DND-41 (cell line): ENCODE measurements at regions not wholly inside any gene's neighbourhood (a gene's known extent, or its start where the extent isn't known, plus 50 kb on each side); places are given as distances from the start of the nearest gene placed in this dataset.

Source experiments
- ATAC-seq: fragments of 200-7000 bp; cut with Tn5 transposase; 3 replicates; pipeline ENCODE4 v1.9.1; 2021; ENCODE audit warnings: low read depth; ENCODE audit not compliant: insufficient read depth
- DNase-seq: peaks from one replicate; pipeline ENCODE4 v3.0.0-alpha.2; 2020
- H2AFZ ChIP-seq: 2 replicates; pipeline ENCODE4 v1.6.0; 2012; ENCODE audit warnings: low read depth, low read length
- H3K27ac ChIP-seq: 2 replicates; pipeline ENCODE4 v1.5.1; 2012; ENCODE audit warnings: low read length, inconsistent platforms
- H3K27me3 ChIP-seq: fragments of 200-600 bp; sonication (generic); 2 replicates; pipeline ENCODE4 v1.6.0; 2012; ENCODE audit warnings: low read length, mild to moderate bottlenecking, inconsistent platforms; ENCODE audit not compliant: insufficient read depth, poor library complexity
- H3K36me3 ChIP-seq: 2 replicates; pipeline ENCODE4 v1.5.1; 2012; ENCODE audit warnings: low read length, inconsistent platforms; ENCODE audit not compliant: insufficient read depth
- H3K4me1 ChIP-seq: 2 replicates; pipeline ENCODE4 v1.5.1; 2012; ENCODE audit warnings: mild to moderate bottlenecking, low read length; ENCODE audit not compliant: insufficient read depth
- H3K4me2 ChIP-seq: 2 replicates; pipeline ENCODE4 v1.6.0; 2012; ENCODE audit warnings: mild to moderate bottlenecking, moderate library complexity, low read length, inconsistent platforms; ENCODE audit not compliant: insufficient read depth
- H3K4me3 ChIP-seq, 2 experiments: fragments of 200-600 bp in 1 of 2; shearing (Covaris generic) in 1 of 2; 2 replicates each; pipeline ENCODE4 v1.5.1; 2012 to 2016; ENCODE audit warnings: inconsistent platforms in 2 of 2, low read length in 2 of 2, mild to moderate bottlenecking in 2 of 2, low read depth in 1 of 2, moderate library complexity in 1 of 2
- H3K79me2 ChIP-seq: 2 replicates; pipeline ENCODE4 v1.6.0; 2012; ENCODE audit warnings: low read length, inconsistent platforms; ENCODE audit not compliant: insufficient read depth
- H3K9ac ChIP-seq: 2 replicates; pipeline ENCODE4 v1.6.0; 2012; ENCODE audit warnings: low read depth, mild to moderate bottlenecking, inconsistent platforms, low read length, moderate library complexity
- H3K9me3 ChIP-seq: 2 replicates; pipeline ENCODE4 v1.5.1; 2012; ENCODE audit warnings: low read length, moderate library complexity, mild to moderate bottlenecking, inconsistent platforms; ENCODE audit not compliant: insufficient read depth, severe bottlenecking
- H4K20me1 ChIP-seq: 2 replicates; pipeline ENCODE4 v1.6.0; 2012; ENCODE audit warnings: low read length; ENCODE audit not compliant: insufficient read depth
- CTCF ChIP-seq: IDR thresholded peaks from 2 replicates; pipeline ENCODE4 v1.5.1; 2012; ENCODE audit warnings: borderline replicate concordance, low read length, moderate library complexity, mild to moderate bottlenecking; ENCODE audit not compliant: poor library complexity, severe bottlenecking; ENCODE audit errors: extremely low read depth
- EZH2 ChIP-seq: IDR thresholded peaks from 3 replicates; pipeline ENCODE4 v1.6.1; 2012; ENCODE audit warnings: borderline replicate concordance, low read depth, mild to moderate bottlenecking, moderate library complexity, low read length, inconsistent platforms; ENCODE audit not compliant: severe bottlenecking

GRCh38 chr19:32130332-32130731 lies 215.1 kb upstream of the ZNF507 start:
- H3K4me1 ChIP-seq = no peaks in the 10 kb centered on the region
- ATAC-seq (no peak), DNase-seq (no peak)
- no peak overlapping the region for H3K27ac ChIP-seq
- H2AFZ ChIP-seq = no peak overlapping the region
- no peaks in the 10 kb centered on the region for H3K9me3 ChIP-seq
- no peaks in the 10 kb centered on the region for H3K27me3 ChIP-seq
- H3K4me3 ChIP-seq = no peak overlapping the region
- no peak for TF ChIP-seq CTCF
- no peak for TF ChIP-seq EZH2
- H3K4me2 ChIP-seq = no peak overlapping the region
- H4K20me1 ChIP-seq = no peaks in the 10 kb centered on the region; the same call in 1 of the 2 replicates
- H3K9ac ChIP-seq = no peak overlapping the region
- H3K36me3 ChIP-seq = no peaks in the 10 kb centered on the region
- no peaks in the 10 kb centered on the region for H3K79me2 ChIP-seq

GRCh38 chr19:32131005-32131404 lies 214.4 kb upstream of the ZNF507 start:
- no peak for TF ChIP-seq CTCF
- TF ChIP-seq EZH2 = no peak
- no peak overlapping the region for H3K27ac ChIP-seq
- H3K9ac ChIP-seq = no peak overlapping the region
- no peak overlapping the region for H3K4me2 ChIP-seq
- no peak overlapping the region for H2AFZ ChIP-seq
- no peak overlapping the region for H3K4me3 ChIP-seq
- DNase-seq (no peak), ATAC-seq (no peak)
- no peaks in the 10 kb centered on the region for H3K27me3 ChIP-seq
- H3K36me3 ChIP-seq = no peaks in the 10 kb centered on the region
- H3K9me3 ChIP-seq = no peaks in the 10 kb centered on the region
- H4K20me1 ChIP-seq = no peaks in the 10 kb centered on the region; the same call in 1 of the 2 replicates
- no peaks in the 10 kb centered on the region for H3K4me1 ChIP-seq
- H3K79me2 ChIP-seq = no peaks in the 10 kb centered on the region

- H4K20me1 ChIP-seq = no peaks in the 10 kb centered on the region; the same call in 1 of the 2 replicates
- no peaks in the 10 kb centered on the region for H3K4me1 ChIP-seq
- TF ChIP-seq CTCF = peak; percentile 39
- TF ChIP-seq EZH2 = no peak
- ATAC-seq = no peak
- H3K27ac ChIP-seq = no peak overlapping the region
- H2AFZ ChIP-seq = no peak overlapping the region
- H3K9me3 ChIP-seq = no peaks in the 10 kb centered on the region
- no peak overlapping the region for H3K4me2 ChIP-seq
- H3K4me3 ChIP-seq = no peak overlapping the region
- no peak for DNase-seq
- H3K9ac ChIP-seq = no peak overlapping the region
- no peaks in the 10 kb centered on the region for H3K27me3 ChIP-seq
- no peaks in the 10 kb centered on the region for H3K79me2 ChIP-seq
- no peaks in the 10 kb centered on the region for H3K36me3 ChIP-seq
These were observed 207.0 kb upstream of the ZNF507 start for GRCh38 chr19:32138416-32138815.

GRCh38 chr19:32141840-32142511 lies 203.4 kb upstream of the ZNF507 start:
- H3K27me3 ChIP-seq = no peaks in the 10 kb centered on the region
- no peaks in the 10 kb centered on the region for H3K79me2 ChIP-seq
- DNase-seq = no peak
- no peaks in the 10 kb centered on the region for H3K4me1 ChIP-seq
- no peak overlapping the region for H2AFZ ChIP-seq
- ATAC-seq = no peak
- TF ChIP-seq CTCF = no peak
- TF ChIP-seq EZH2 = no peak
- no peaks in the 10 kb centered on the region; the same call in 1 of the 2 replicates for H4K20me1 ChIP-seq
- H3K4me2 ChIP-seq = no peak overlapping the region
- H3K27ac ChIP-seq = no peak overlapping the region
- H3K4me3 ChIP-seq = no peak overlapping the region
- peaks cover 13% of the 10 kb centered on the region for H3K9me3 ChIP-seq
- no peaks in the 10 kb centered on the region for H3K36me3 ChIP-seq
- no peak overlapping the region for H3K9ac ChIP-seq
